ENCODE measurements at regions not wholly inside any gene's neighbourhood (a gene's known extent, or its start where the extent isn't known, plus 50 kb on each side); places are given as distances from the start of the nearest gene placed in this dataset.

DNA sequence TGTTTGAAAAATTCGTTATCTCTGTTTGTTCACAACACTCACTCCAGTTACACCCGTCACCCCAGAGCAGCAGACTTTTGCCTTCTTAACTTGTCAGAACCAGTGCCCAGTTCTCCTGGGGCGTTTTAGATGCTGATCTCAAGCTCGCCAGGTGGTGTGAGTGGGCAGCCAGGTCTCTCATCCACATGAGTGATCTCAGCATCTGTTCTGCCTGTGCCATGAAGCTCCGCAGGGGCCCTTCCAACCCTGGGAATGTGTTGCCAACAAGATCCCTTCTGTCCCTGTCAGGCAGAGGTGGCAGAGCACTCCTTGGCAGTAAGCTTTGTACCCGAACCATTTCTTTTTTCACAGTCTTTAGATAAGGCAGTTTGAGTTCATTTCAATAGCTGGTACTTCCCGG lies 896.5 kb downstream of the UQCRFS1 start:
- Histone ChIP-seq H3K4me1 (ENCODE audit: insufficient read depth, low read length) (peaks cover 3% of the 10 kb centered on the region; the same call in 1 of the 2 replicates), H2BK12ac (ENCODE audit: insufficient read length, low read depth, low read length) (no peak overlapping the region), H3T11ph (ENCODE audit: low read length) (no peak overlapping the region), H2BK120ac (ENCODE audit: low read depth, low read length, poor library complexity, severe bottlenecking) (no peak overlapping the region), H2AK5ac (ENCODE audit: insufficient read length, low read length) (no peak overlapping the region), H3K4ac (ENCODE audit: low read depth, low read length) (no peak overlapping the region), H2AFZ (ENCODE audit: low read length) (no peak overlapping the region), H3K79me1 (ENCODE audit: insufficient read depth, low read depth, low read length, poor library complexity, severe bottlenecking) (no peaks in the 10 kb centered on the region), H3K4me2 (ENCODE audit: insufficient read depth, insufficient read length, low read length) (no peak overlapping the region), H3K27me3 (ENCODE audit: insufficient read depth, low read length) (no peaks in the 10 kb centered on the region; the same call in 1 of the 2 replicates), H3K18ac (ENCODE audit: insufficient read length, low read depth, low read length) (no peak overlapping the region), H3K9me3 (ENCODE audit: control insufficient read depth, low read depth, low read length) (no peaks in the 10 kb centered on the region), H4K5ac (ENCODE audit: insufficient read length, low read depth, low read length) (no peak overlapping the region), H3K23ac (ENCODE audit: insufficient read length, low read depth, low read length) (no peak overlapping the region), H3K56ac (ENCODE audit: insufficient read length, low read depth, low read length) (no peak overlapping the region), H3K14ac (ENCODE audit: insufficient read depth, low read length) (no peak overlapping the region), H2BK15ac (ENCODE audit: low read depth, low read length) (no peak overlapping the region), H3K23me2 (ENCODE audit: insufficient read length, low read depth, low read length, poor library complexity, severe bottlenecking) (no peaks in the 10 kb centered on the region), H4K8ac (replicated peaks; ENCODE audit: insufficient read length, low read depth, low read length) (no peak overlapping the region), H4K20me1 (ENCODE audit: control insufficient read depth, insufficient read depth, insufficient read length) (no peaks in the 10 kb centered on the region), H3K27ac (ENCODE audit: insufficient read length, low read depth, low read length) (no peak overlapping the region), H4K91ac (ENCODE audit: insufficient read length, low read depth, low read length) (no peak overlapping the region), H3K79me2 (ENCODE audit: insufficient read depth, low read length) (no peaks in the 10 kb centered on the region), H3K9ac (ENCODE audit: extremely low read depth, insufficient read length, low read length) (no peak overlapping the region), H2BK5ac (ENCODE audit: insufficient read length, low read length) (no peak overlapping the region), H2BK20ac (ENCODE audit: low read depth, low read length, poor library complexity, severe bottlenecking) (no peak overlapping the region)
- Mint-ChIP-seq H3K27ac (no peak overlapping the region), H3K4me3 (no peak overlapping the region; a peak in 1 of 5 replicates), H3K9me3 (peaks cover 0 to 2% of the 10 kb centered on the region in 2 experiments; a peak in 1 of 5 replicates), H3K27me3 (ENCODE audit: low read depth) (peaks cover 7% of the 10 kb centered on the region), H3K4me1 (peaks cover 15 to 18% of the 10 kb centered on the region in 2 experiments), H3K36me3 (ENCODE audit: insufficient read depth in 1 of 3, low read depth in 3 of 3) (no peaks in the 10 kb centered on the region)
- no CpG with 5 or more reads among the region's 7 CpGs for WGBS (ENCODE audit: extremely low coverage, insufficient read length, low lambda C conversion rate)
- no peak for DNase-seq
- TF ChIP-seq, protein P1, sequence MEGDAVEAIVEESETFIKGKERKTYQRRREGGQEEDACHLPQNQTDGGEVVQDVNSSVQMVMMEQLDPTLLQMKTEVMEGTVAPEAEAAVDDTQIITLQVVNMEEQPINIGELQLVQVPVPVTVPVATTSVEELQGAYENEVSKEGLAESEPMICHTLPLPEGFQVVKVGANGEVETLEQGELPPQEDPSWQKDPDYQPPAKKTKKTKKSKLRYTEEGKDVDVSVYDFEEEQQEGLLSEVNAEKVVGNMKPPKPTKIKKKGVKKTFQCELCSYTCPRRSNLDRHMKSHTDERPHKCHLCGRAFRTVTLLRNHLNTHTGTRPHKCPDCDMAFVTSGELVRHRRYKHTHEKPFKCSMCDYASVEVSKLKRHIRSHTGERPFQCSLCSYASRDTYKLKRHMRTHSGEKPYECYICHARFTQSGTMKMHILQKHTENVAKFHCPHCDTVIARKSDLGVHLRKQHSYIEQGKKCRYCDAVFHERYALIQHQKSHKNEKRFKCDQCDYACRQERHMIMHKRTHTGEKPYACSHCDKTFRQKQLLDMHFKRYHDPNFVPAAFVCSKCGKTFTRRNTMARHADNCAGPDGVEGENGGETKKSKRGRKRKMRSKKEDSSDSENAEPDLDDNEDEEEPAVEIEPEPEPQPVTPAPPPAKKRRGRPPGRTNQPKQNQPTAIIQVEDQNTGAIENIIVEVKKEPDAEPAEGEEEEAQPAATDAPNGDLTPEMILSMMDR (conservative IDR thresholded peaks at IDR 0.05), result no peak
